GM18868 (cell line): ENCODE measurements at regions not wholly inside any gene's neighbourhood (a gene's known extent, or its start where the extent isn't known, plus 50 kb on each side); places are given as distances from the start of the nearest gene placed in this dataset.
"Not testable (repeated sequence)": the region's sequence is repeated elsewhere in the genome, so short reads cannot be mapped to it uniquely, and the experiment has no call there.

Experiments used
- ATAC-seq: cut with Tn5 transposase; IDR thresholded peaks from one replicate; pipeline ENCODE4 v1.9.1; 2021; ENCODE audit warnings: mild to moderate bottlenecking, moderate library complexity; ENCODE audit not compliant: unreplicated experiment

GRCh38 chr2:179385756-179386155 lies 121.1 kb upstream of the SESTD1 start:
- ATAC-seq, result not testable (repeated sequence)

GRCh38 chr2:179383975-179384374 lies 119.3 kb upstream of the SESTD1 start:
- ATAC-seq, result no peak

GRCh38 chr2:179377296-179377695 lies 112.7 kb upstream of the SESTD1 start:
- ATAC-seq, result no peak

GRCh38 chr2:179376881-179377280 lies 112.2 kb upstream of the SESTD1 start:
- no peak for ATAC-seq

- ATAC-seq, result no peak
These were observed 109.2 kb upstream of the SESTD1 start for GRCh38 chr2:179373816-179374215.

- not testable (repeated sequence) for ATAC-seq
These were observed 100.9 kb upstream of the SESTD1 start for GRCh38 chr2:179365561-179365960.

- no peak for ATAC-seq
These were observed 91.2 kb upstream of the SESTD1 start for GRCh38 chr2:179355881-179356280.

GRCh38 chr2:179354739-179355537 lies 90.3 kb upstream of the SESTD1 start:
- ATAC-seq, result no peak

- ATAC-seq, result no peak
These were observed 89.7 kb upstream of the SESTD1 start for GRCh38 chr2:179354296-179354695.

- no peak for ATAC-seq
These were observed 87.5 kb upstream of the SESTD1 start for GRCh38 chr2:179352181-179352580.

- ATAC-seq, result no peak
These were observed 86.4 kb upstream of the SESTD1 start for GRCh38 chr2:179351057-179351456.

GRCh38 chr2:179349670-179350303 lies 85.2 kb upstream of the SESTD1 start:
- peak; percentile 87 for ATAC-seq

- no peak for ATAC-seq
These were observed 84.3 kb upstream of the SESTD1 start for GRCh38 chr2:179348906-179349305.

- no peak for ATAC-seq
These were observed 80.3 kb upstream of the SESTD1 start for GRCh38 chr2:179344970-179345369.

- no peak for ATAC-seq
These were observed 79.8 kb upstream of the SESTD1 start for GRCh38 chr2:179344280-179344964.

- ATAC-seq, result no peak
These were observed 79.3 kb upstream of the SESTD1 start for GRCh38 chr2:179343945-179344279.

- ATAC-seq, result no peak
These were observed 76.7 kb upstream of the SESTD1 start for GRCh38 chr2:179341152-179341866.

- no peak for ATAC-seq
These were observed 76.0 kb upstream of the SESTD1 start for GRCh38 chr2:179340678-179341077.

- ATAC-seq, result no peak
These were observed 74.0 kb upstream of the SESTD1 start for GRCh38 chr2:179338681-179339080.

- ATAC-seq, result no peak
These were observed 72.3 kb upstream of the SESTD1 start for GRCh38 chr2:179336782-179337534.

GRCh38 chr2:179335732-179336131 lies 71.1 kb upstream of the SESTD1 start:
- no peak for ATAC-seq
